ENCODE measurements at regions not wholly inside any gene's neighbourhood (a gene's known extent, or its start where the extent isn't known, plus 50 kb on each side); places are given as distances from the start of the nearest gene placed in this dataset.
"Not testable (repeated sequence)": the region's sequence is repeated elsewhere in the genome, so short reads cannot be mapped to it uniquely, and the experiment has no call there.

- TF ChIP-seq CTCF (IDR thresholded peaks at IDR 0.05); POLR2A (IDR thresholded peaks at IDR 0.05); POLR2AphosphoS5 (IDR thresholded peaks at IDR 0.05; ENCODE audit: insufficient read depth in 1 of 2, low read depth in 1 of 2): not testable (repeated sequence)
These were observed 232.9 kb upstream of the PLGLB1 start for GRCh38 chr2:87254562-87254961.
